B cell (primary cell): ENCODE measurements at regions not wholly inside any gene's neighbourhood (a gene's known extent, or its start where the extent isn't known, plus 50 kb on each side); places are given as distances from the start of the nearest gene placed in this dataset.

ENCODE experiments used
- EZH2 ChIP-seq: IDR thresholded peaks from 2 replicates; pipeline ENCODE4 v1.6.1; 2012; ENCODE audit warnings: borderline replicate concordance, low read depth, mild to moderate bottlenecking, moderate library complexity, low read length; ENCODE audit not compliant: insufficient read depth, poor library complexity, severe bottlenecking
- TF ChIP-seq, protein P1 (sequence below): fragments of 200-600 bp; IDR thresholded peaks from one replicate; pipeline ENCODE4 v1.8.0; 2022; ENCODE audit warnings: antibody characterized with exemption, mild to moderate bottlenecking

DNA sequence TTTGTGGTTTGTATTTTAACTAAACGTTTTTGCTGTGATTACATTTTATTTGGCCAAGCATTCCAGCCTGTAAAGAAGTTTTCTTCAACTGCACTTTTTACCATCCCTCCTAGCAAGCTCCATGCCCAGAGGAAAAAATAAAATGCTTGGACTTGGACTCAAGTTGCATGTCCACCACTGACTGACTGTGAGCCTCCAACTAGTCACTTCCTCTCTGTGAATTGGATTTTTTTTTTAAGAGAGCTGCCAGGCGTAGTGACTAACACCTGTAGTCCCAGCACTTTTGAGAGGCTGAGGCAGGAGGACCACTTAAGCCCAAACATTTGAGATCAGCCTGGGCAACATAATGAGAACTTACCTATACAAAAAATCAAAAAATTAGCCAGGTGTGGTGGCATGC, 1185.2 kb upstream of the PIK3C3 start:
- TF ChIP-seq, protein P1, sequence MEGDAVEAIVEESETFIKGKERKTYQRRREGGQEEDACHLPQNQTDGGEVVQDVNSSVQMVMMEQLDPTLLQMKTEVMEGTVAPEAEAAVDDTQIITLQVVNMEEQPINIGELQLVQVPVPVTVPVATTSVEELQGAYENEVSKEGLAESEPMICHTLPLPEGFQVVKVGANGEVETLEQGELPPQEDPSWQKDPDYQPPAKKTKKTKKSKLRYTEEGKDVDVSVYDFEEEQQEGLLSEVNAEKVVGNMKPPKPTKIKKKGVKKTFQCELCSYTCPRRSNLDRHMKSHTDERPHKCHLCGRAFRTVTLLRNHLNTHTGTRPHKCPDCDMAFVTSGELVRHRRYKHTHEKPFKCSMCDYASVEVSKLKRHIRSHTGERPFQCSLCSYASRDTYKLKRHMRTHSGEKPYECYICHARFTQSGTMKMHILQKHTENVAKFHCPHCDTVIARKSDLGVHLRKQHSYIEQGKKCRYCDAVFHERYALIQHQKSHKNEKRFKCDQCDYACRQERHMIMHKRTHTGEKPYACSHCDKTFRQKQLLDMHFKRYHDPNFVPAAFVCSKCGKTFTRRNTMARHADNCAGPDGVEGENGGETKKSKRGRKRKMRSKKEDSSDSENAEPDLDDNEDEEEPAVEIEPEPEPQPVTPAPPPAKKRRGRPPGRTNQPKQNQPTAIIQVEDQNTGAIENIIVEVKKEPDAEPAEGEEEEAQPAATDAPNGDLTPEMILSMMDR, result no peak
- no peak for TF ChIP-seq EZH2
